ENCODE measurements at regions not wholly inside any gene's neighbourhood (a gene's known extent, or its start where the extent isn't known, plus 50 kb on each side); places are given as distances from the start of the nearest gene placed in this dataset.

GRCh38 chr2:120960770-120961366, 225.2 kb downstream of the GLI2 start:
- TF ChIP-seq CTCF (IDR thresholded peaks at IDR 0.05): no peak
- Histone ChIP-seq H3K9me3 (no peaks in the 10 kb centered on the region), H3K36me3 (ENCODE audit: insufficient read depth in 1 of 2, low read depth in 1 of 2) (no peaks in the 10 kb centered on the region), H3K27me3 (ENCODE audit: insufficient read depth in 3 of 3, low read length in 2 of 3) (no peaks in the 10 kb centered on the region), H3K4me1 (peaks cover 3% of the 10 kb centered on the region), H3K4me3 (no peak overlapping the region), H3K27ac (no peak overlapping the region)
- ATAC-seq: no peak
- no peak for DNase-seq
- intact Hi-C loops (cut with DNase I): no loop called here
- WGBS, 3 donors: 77 to 83% (median 80%) methylated on average over 13 of the region's 13 CpGs

- H3K27ac ChIP-seq: no peak overlapping the region
- no peak overlapping the region for H3K4me3 ChIP-seq
- intact Hi-C loops (cut with DNase I): no loop called here
- H3K4me1 ChIP-seq: peaks cover 3% of the 10 kb centered on the region
- H3K27me3 ChIP-seq (ENCODE audit: insufficient read depth in 3 of 3, low read length in 2 of 3): no peaks in the 10 kb centered on the region
- 74 to 79% (median 76%) methylated on average over 11 of the region's 11 CpGs for WGBS, 3 donors
- ATAC-seq (no peak), DNase-seq (no peak)
- TF ChIP-seq CTCF (IDR thresholded peaks at IDR 0.05): no peak
- no peaks in the 10 kb centered on the region for H3K9me3 ChIP-seq
- H3K36me3 ChIP-seq (ENCODE audit: insufficient read depth in 1 of 2, low read depth in 1 of 2): no peaks in the 10 kb centered on the region
Measured at GRCh38 chr2:120961396-120961795, 225.7 kb downstream of the GLI2 start.

- intact Hi-C loops (cut with DNase I): no loop called here
- no peak for DNase-seq
- Histone ChIP-seq H3K27me3 (ENCODE audit: insufficient read depth in 3 of 3, low read length in 2 of 3) (no peaks in the 10 kb centered on the region), H3K9me3 (no peaks in the 10 kb centered on the region), H3K4me1 (no peaks in the 10 kb centered on the region), H3K4me3 (no peak overlapping the region), H3K27ac (no peak overlapping the region), H3K36me3 (ENCODE audit: insufficient read depth in 1 of 2, low read depth in 1 of 2) (no peaks in the 10 kb centered on the region)
- no peak for ATAC-seq
- no peak for TF ChIP-seq CTCF (IDR thresholded peaks at IDR 0.05)
- WGBS, 3 donors: 68 to 79% (median 74%) methylated on average over 12 of the region's 12 CpGs
Measured at GRCh38 chr2:120963997-120964705, 228.5 kb downstream of the GLI2 start.

GRCh38 chr2:120964819-120965218, 229.2 kb downstream of the GLI2 start:
- TF ChIP-seq CTCF (IDR thresholded peaks at IDR 0.05): no peak
- no peak overlapping the region for H3K4me3 ChIP-seq
- ATAC-seq: no peak
- intact Hi-C loops (cut with DNase I): no loop called here
- no peak overlapping the region for H3K27ac ChIP-seq
- no peaks in the 10 kb centered on the region for H3K27me3 ChIP-seq (ENCODE audit: insufficient read depth in 3 of 3, low read length in 2 of 3)
- WGBS, 3 donors: 84 to 94% (median 91%) methylated on average over 2 of the region's 2 CpGs
- no peaks in the 10 kb centered on the region for H3K9me3 ChIP-seq
- no peaks in the 10 kb centered on the region for H3K36me3 ChIP-seq (ENCODE audit: insufficient read depth in 1 of 2, low read depth in 1 of 2)
- DNase-seq: no peak
- H3K4me1 ChIP-seq: no peaks in the 10 kb centered on the region

Data from psoas muscle (tissue), 7 donors.